ENCODE measurements at regions not wholly inside any gene's neighbourhood (a gene's known extent, or its start where the extent isn't known, plus 50 kb on each side); places are given as distances from the start of the nearest gene placed in this dataset.

DNA sequence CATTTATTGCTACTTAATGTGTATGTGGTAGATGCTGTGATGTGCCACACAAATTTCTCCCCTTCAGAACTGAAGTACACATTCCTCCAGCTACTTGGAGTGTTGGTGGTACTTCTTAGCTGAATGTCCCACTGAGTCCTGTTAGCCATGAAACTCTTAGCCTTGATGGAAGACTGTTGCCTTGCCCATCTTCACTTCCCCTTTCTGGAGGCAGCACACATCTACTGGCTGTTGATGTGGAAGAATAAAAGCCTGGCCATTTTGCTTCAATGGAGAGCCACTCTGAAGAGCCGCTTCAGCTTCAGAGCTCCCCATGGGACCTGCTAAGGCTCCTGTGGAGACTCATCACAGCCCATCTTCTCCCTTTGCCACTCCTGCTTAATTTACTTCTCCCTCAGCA, 157.7 kb upstream of the PITX2 start:
- no peak for DNase-seq

DNA sequence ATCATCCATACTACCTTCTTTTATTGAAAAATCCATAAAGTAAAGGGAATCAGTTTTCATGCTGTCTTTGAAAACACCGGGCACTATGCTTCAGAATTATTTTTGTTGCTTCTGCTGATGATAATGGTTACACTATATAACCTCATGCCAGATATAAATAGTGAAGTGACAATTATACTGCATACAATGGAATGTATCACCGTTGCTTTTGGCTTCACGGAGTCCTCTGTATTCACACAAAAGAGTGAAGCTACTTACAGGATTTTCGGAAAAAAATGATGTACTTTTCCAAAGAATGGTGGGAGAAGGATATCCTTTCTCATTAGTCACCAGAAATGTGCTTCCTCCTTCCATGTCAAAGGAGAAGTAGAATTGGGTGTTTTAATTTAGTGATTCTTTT, 159.1 kb upstream of the PITX2 start:
- DNase-seq: no peak

DNA sequence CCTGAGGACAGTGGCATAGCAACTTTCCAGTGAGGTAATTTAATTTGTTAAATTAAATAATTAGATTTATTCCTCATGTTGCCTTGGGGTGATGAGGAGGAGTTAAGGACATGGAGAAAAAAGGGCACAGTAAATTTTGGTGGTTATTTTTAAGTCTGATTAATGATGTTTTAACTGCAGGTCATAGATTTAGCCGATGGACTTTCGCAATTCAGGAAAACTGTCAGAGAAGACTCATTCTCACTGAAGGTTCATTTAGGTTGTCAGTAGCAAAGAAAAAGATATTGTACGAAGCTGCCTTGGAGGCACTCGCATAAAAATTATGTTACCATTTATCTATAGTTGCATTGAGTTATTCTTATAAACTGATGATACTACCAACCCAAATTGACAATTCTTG, 164.2 kb upstream of the PITX2 start:
- no peak for DNase-seq

DNA sequence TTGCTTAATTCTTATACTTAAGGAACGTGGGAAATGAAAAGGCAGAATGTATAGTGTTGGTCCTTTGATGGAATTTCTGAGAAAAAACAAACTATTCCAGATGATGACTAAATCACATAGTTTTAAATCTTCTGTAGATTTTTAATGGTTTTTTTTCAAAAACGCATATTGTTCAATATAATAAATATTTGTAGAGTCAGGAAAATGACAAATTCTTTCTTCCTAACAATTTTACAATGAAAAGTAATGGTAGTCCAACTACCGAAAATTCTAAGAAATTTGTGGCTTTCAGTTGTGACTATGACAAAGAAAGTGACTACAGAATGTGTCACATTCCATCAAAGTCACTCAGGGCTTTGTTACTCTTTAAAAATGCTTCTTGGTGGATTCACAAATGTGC, 164.8 kb upstream of the PITX2 start:
- DNase-seq: no peak

DNA sequence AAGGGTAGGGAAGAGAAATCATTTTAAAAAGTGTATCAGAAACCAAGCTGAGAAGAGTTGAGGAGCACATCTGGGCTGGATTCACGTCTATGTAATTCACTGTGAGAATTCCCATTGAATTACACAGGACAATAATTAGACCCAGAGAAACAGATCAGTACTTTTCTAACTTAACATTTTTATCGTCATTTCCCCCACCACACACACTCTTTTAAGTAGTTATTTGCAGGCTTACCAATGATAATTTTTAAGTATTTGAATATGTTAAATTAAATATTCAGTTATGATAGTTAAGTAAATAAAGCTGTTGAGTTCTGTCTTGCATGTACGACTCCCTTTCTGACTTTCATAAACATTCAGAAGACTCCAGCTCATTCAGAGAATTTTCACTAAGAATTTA, 165.4 kb upstream of the PITX2 start:
- no peak for DNase-seq

DNA sequence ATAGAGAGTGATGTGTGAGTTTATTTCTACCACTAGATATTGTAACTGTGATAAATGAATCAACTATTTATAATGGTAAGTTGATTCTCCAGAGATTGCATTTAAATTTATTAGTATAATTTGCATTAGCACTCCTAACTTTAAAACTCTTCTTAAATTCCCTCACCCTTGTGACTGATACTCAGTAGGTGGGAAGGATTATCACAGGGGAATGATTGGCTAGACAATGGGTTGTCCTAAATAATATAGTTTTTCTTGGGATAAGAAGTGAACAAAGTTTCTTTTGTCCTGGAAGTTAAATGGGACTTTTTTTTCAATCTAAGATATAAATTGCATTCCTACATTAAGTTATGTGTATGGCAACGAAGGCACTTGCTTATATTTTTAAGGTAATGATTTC, 169.2 kb upstream of the PITX2 start:
- DNase-seq: no peak

DNA sequence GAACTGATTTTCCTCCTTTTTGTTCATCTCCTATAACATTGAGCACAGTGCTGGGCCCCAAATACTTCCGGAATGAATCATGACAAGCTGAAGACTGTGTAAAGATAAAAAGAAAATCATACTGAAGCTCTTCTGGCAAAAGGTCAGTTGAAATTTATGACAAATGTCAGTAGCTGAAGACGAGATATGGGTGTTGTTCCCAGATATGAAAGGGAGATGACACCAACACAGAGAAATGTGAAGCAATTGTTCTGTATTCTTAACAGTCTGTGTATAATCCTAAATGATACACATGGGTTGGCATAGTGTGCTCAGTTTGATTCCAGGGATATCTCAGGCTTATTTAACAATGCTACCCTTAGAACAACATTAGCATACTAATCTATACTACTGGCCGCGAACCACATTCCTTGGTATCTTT, 170.5 kb upstream of the PITX2 start:
- DNase-seq: no peak

DNA sequence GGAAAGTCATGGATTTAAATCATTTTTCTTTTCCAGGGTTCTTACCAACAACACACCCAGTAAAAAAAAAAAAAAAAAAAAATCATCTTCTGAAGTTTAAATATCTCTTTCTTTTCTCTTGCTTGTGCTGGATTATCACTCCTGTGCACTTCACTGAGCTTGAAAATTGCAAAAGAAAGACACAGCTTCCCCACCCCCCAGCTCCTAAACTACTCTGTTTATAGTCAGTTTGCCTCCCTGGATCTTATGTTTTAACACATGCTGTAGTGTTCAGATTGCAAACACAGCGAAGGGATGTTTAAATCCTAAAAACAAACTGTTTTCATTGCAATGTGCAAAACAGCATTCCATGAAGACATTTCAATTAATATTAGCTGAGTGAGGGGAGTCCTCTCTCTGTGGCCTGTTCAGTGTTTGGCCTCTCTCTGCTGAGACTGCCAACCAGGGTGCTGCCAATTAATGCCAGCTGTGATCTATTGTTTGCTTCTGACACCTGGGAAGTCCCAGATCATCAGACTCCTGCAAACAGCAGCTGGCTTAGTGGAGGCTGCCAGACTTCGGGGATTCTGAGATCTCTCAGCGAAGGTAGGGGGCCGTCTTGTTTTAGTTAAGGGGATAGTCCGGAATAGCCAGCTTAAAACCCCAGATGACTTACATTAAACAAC, 171.1 kb upstream of the PITX2 start:
- DNase-seq: peak in 1 of 2 experiments; percentile 25

DNA sequence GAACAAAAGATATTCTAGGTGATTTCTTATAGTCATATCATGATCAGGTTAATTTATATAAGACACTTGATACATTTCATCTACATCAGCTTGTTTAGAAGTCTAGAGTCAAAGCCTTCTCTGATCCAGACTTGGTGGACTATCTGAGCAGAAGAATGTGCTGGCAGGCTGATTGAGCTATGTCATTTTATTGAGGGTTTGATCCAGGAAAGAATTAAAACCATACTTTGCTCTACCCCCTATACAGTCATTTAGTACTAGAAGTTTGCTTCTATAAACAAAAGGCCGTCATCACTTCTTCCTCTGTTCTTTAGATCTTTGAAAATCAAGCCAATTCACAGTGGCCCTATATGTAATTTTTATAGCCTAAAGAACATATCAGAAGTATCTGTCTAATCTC, 173.1 kb upstream of the PITX2 start:
- DNase-seq: no peak

DNA sequence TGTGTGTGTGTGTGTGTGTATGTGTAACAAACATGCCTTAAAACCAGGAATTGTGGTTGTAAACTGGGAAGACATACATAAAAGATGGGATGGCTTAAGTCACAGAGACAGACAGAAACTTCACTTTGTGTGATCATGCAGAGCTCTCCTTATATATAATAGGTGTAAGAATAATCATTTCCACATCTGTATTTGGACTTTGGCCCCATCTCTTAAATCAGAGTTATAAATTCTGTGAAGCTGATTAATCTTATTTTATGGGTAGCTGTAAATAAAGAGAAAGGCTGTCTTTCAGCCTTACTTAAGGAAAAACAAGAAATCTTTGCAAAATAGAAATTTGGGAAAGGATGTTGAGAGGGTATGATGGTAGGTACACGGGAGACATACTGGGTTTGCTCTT, 174.6 kb upstream of the PITX2 start:
- DNase-seq: no peak

DNA sequence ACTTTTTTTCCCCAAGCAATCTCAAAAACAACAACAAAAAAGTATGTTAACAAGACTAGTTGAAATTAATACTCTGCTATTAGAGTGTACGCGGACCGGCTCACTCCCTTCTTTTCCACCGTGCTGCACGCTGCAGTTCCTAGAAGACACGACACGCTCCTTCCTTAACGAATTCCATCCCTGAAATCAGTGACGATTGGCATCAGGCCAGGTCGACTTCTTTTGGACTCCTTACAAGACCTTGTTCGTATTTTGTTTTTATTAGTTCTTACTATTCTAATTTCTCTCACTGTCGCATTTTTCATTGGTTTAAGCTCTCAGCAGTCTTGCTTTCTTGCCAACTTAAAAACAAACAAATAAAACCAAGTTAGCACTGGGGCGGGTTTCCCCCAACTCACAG, 175.8 kb upstream of the PITX2 start:
- DNase-seq: no peak

DNA sequence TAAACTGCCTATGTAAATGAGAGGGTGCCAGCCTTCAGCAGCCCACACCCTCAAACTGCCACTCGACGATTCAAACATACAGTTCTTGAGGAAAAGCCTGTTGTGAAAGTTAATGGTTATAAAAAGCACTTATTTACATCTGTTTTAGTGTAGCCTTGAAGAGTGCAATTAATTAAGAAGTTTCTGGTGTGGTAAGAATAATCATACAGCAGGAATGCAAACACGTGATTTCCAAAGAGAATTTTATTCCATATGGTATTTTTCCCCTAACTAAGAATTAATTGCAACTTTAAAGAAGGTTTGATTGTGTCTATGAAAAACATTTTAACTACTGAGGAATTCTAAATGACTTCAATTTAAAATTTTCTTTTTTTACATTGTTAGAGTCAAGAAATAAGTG, 176.3 kb upstream of the PITX2 start:
- DNase-seq: no peak

DNA sequence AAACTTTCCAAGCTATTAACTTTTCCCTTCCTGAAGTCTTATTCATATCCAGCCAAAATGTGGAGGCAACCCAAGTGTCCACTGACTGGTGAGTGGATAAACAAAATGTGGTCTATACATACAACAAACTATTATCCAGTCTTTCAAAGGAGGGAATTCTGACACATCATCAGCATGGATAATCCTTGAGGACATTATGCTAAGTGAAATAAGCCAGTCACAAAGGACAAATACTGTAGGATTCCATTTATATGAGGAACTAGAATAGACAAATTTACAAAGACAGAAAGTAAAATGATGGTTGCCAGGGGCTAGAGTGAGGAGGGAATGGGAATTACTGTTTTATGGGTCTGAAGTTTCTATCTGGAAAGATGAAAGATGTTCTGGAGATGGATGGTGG, 178.7 kb upstream of the PITX2 start:
- DNase-seq: no peak

DNA sequence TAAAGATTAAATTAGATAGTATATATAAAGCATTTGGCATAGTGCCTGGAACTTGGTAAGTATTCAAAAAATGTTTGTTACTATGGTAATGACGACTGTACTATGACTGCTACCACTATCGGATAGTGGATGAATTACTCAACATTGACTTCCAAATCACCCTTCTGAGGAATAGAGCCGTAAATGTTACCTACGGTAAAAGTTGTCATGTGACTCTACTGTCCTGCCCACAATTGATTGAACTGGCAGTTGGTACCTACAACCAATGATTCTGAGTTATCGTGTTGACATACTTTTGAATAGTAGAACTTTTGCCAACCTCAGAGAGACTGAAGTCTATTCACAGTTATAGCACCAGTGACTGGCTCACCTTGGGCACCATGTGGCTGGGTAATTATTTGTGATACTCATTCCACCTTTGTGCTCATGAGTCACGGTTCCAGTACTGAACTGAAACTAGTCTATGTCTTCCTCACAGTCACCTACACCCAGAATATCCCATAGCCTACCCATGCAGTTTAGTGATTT, 185.5 kb upstream of the PITX2 start:
- no peak for DNase-seq

DNA sequence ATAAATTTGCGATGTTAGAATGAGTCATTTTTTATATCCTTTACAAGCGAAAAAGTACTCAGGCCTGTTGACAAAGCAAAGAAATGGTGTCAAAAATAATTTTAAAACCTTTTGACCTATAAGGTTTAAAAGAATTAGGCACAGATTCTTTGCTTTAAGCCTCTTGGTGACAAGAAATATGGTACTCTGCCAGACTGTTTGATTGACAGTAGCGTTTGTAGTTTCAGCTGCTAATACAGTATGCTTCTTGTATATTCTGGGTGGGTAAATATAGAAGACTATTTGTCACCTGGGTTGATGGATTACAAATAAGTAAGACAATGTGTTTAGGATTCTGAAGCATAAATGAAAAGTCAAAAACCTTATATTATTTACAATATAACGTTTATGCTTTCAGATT, 193.1 kb upstream of the PITX2 start:
- no peak for DNase-seq

DNA sequence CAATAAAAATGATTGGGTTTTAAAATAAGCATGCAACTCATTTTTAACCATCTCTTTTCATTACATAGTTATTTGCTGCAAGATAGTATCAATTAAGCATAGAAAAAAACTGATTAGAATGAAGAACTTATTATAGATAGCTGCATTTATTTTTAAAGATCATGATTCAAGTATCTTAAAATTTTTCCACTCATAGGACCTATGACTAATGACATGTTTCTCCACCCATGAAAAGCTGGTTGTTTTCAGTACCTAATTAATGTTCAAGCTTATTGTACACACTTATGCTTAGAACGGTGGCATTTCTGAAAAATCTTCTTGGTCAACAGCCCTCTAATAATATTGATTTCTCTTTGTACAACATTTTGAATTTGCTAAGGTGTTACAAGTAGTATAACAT, 193.5 kb upstream of the PITX2 start:
- no peak for DNase-seq

DNA sequence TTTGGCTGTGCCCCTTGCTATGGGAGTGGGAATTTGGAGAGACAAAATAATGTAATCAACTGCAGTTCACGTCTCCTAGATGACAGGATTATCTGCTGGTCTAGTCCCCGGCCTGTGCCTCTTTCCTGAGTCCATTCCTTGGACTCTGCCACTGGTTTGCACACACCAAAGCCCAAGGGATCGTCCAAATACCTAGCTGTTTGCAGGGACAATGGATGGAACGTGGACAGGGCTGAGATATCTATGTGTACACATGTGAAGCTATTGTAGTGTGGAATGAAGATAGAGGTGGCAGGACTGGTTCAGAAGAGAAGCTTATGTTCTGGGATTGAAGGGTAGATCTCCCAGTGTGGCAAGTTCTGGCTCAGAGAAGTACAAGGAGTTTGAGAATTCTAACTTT, 198.3 kb upstream of the PITX2 start:
- no peak for DNase-seq

DNA sequence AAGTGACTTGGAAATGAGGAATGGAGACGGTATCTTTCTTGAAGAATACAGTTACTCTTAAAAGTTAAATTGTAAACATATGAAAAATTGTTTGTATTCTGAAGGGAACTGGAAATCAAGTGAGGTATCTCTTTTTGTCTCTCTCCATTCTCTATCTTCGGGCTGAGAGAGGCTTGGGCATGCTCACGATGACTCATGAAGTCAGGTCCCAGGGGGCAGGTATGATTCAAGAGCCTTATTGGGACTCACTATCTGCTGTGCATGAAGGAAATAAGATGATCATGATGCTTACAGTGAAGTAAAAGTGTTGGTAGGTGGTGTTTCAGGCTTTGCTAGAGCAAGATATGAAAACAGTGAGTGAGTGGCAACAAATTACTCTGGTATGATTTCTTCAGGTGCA, 200.4 kb upstream of the PITX2 start:
- no peak for DNase-seq

DNA sequence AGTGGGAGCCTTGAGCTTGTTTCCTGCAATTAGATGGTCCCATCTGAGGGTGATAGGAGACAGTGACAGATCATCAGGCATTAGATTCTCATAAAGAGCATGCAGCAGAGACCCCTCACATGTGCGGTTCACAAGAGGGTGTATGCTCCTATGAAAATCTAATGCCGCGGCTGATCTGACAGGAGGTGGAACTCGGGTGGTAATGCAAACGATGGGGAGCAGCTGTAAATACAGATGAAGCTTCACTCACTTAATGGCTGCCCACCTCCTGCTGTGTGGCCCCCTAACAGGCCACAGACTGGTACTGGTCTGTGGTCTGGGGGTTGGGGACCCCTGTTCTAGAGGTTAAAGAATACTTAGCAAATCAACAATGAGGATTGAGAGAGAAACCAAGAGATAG, 201.5 kb upstream of the PITX2 start:
- DNase-seq: no peak

DNA sequence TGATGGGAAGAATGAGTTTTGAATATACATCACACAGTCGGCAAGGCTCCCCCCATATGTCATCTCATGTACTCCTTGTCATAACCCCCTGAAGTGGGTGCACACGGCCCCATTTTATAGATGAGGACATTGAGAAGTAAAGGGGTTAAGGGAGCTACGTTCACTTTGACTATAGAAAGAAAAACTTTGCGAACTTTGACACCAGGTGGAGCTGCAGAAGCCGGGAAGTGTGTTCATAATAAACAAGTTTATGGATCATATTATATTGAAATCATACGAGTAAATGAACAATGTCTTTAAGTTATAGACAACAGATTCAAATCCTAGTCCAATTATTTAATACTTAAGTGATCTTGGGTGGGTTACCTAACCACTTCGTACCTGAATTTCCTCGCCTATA, 203.8 kb upstream of the PITX2 start:
- no peak for DNase-seq

DNA sequence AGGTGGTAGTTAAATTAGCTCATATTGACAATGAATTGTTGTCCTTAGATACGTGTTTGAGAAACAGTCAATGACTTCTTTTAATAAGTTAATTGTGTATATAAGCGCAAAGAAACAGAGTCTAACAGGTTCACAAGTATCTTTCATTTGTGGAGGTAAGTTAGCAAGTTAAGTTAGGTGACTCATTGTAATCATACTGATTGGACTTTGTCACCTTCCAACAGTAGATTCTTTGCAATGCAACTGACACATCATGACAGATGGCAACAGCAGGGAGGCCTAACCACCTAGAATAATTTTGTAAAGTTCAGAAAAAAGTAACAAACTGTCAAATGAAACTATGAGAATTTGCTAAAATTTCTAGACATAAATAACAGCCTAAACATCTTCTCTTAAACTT, 207.6 kb upstream of the PITX2 start:
- DNase-seq: no peak

DNA sequence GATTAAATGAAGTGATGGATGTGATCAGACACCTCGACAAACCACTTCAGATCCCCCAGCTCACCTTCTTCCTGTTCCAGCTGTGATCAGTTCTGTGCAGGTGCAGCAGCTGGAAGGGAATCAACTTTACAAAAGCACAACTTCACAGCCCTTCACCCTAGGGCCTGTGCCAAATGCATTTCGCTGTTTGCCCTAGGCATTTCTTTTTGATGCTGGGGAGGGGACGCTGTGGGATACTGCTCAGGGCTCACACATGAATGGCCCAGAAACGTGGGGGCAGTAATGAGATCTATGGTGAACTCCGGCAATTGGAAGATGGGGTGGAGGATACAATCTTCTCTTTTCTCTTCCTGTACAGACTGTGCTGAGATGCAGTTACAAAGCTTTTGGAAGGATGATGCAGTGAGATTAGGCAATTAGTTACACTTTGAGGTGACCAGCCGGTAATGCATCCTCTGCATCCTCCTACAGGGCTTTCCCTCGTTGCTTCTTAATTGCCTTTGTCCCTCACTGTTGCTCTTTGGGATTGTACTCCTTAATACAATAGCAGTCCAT, 215.1 kb upstream of the PITX2 start:
- DNase-seq: no peak

DNA sequence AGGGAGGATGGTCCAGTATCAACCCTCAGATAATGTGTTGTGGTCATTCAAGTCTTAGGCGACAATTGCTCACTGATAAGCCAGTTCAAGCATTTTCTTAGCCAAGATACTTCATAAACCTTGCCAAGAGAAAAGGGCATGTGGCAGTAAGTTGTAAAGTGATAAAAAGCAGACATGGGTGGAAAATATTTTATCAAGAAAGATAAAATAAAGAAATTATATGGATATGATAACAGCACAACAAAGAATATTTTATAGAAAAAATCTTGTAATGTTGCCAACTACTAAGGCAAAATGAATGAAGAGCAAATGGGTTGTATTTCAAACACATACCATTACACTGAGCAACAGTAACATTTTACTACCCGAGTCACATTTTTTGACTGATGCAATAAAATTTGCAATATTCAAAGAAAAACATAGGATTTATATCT, 217.4 kb upstream of the PITX2 start:
- DNase-seq: no peak

DNA sequence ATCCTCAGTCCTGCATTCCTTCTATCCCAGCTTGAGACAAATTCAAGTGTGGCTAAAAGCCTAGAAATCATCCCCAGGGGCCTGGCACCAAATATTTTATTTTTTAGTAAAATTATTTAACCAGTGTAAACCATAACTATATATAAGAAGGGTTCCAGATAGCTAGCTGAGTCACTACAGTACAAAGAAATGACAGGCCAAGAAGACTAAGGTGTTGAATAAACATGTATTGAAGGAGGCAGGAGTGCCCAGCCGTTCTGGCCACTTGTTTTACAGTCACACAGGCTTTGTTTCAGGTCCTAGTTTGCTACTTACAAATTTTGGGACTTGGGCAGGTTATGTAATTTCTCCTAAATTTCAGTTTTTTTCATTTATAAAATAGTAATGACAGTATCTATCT, 225.9 kb upstream of the PITX2 start:
- DNase-seq: no peak

DNA sequence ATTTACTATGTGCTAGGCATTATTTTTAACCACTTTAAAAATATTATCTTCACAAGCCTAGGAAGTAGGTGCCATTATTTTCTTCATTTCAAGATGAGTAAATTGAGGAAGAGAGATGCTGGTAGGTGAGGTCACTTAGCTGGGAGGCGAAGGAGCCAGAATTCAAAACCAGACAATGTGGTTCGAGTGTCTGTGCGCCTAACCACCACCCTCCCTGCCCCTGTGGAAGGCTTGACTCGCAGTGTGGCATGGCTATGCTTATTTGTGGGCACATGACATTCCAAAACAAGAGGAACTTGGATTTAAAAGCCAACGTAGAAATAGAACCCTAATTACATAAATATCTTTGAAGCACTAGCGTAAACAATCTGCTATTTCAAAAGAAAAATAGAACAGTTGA, 226.6 kb upstream of the PITX2 start:
- no peak for DNase-seq
